Thoracic aorta (tissue), 2 donors: ENCODE measurements at regions not wholly inside any gene's neighbourhood (a gene's known extent, or its start where the extent isn't known, plus 50 kb on each side); places are given as distances from the start of the nearest gene placed in this dataset.

Experiments
- ATAC-seq: fragments of 150-250 bp; one replicate; pipeline ENCODE4 v1.8.0; 2017; ENCODE audit warnings: low read depth; ENCODE audit not compliant: insufficient number of reproducible peaks, low FRiP score
- DNase-seq: peaks from one replicate; pipeline ENCODE4 v3.0.0-alpha.2; 2020; ENCODE audit warnings: low spot score
- H3K27ac ChIP-seq, 2 donors: fragments of 200-600 bp; sonication (generic); 1 replicate in 1 of 2; 2 replicates in 1 of 2; pipeline ENCODE4 v1.5.1; 2016; ENCODE audit warnings: mild to moderate bottlenecking in 2 of 2, moderate library complexity in 2 of 2
- H3K27me3 ChIP-seq: fragments of 200-600 bp; sonication (generic); replicated peaks from 2 replicates; pipeline ENCODE4 v1.6.0; 2016; ENCODE audit warnings: mild to moderate bottlenecking; ENCODE audit not compliant: insufficient read depth
- H3K36me3 ChIP-seq: fragments of 200-600 bp; sonication (generic); one replicate; pipeline ENCODE4 v1.5.1; 2016
- H3K4me1 ChIP-seq, 2 donors: fragments of 200-600 bp; sonication (generic); 1 replicate in 1 of 2; 2 replicates in 1 of 2; pipeline versions ENCODE4 v1.5.1 to v1.6.0; 2016; ENCODE audit warnings: low read depth in 2 of 2, mild to moderate bottlenecking in 1 of 2; ENCODE audit not compliant: control insufficient read depth in 1 of 2
- H3K4me3 ChIP-seq: fragments of 200-600 bp; sonication (generic); 2 replicates; pipeline ENCODE4 v1.5.1; 2016; ENCODE audit warnings: mild to moderate bottlenecking
- H3K9me3 ChIP-seq: fragments of 200-600 bp; sonication (generic); 2 replicates; pipeline ENCODE4 v1.5.1; 2016
- CTCF ChIP-seq: fragments of 200-600 bp; sonication (generic); IDR thresholded peaks from one replicate; pipeline ENCODE4 v1.5.1; 2019; ENCODE audit warnings: antibody characterized with exemption

GRCh38 chr2:81703831-81704230 lies 1399.3 kb upstream of the LRRTM1 start:
- no peak for TF ChIP-seq CTCF
- H3K9me3 ChIP-seq, result no peaks in the 10 kb centered on the region
- H3K36me3 ChIP-seq, result no peaks in the 10 kb centered on the region
- DNase-seq (no peak), ATAC-seq (no peak)
- H3K4me1 ChIP-seq, result no peaks in the 10 kb centered on the region
- H3K27ac ChIP-seq, result no peak overlapping the region
- no peaks in the 10 kb centered on the region for H3K27me3 ChIP-seq
- no peak overlapping the region for H3K4me3 ChIP-seq

GRCh38 chr2:81692566-81692965 lies 1388.0 kb upstream of the LRRTM1 start:
- H3K36me3 ChIP-seq, result no peaks in the 10 kb centered on the region
- DNase-seq, result no peak
- H3K27me3 ChIP-seq, result no peaks in the 10 kb centered on the region

GRCh38 chr2:81675641-81676040 lies 1371.1 kb upstream of the LRRTM1 start:
- ATAC-seq (no peak), DNase-seq (no peak)
- Histone ChIP-seq H3K27ac (no peak overlapping the region), H3K4me1 (no peaks in the 10 kb centered on the region), H3K27me3 (no peaks in the 10 kb centered on the region), H3K9me3 (no peaks in the 10 kb centered on the region), H3K4me3 (no peak overlapping the region), H3K36me3 (no peaks in the 10 kb centered on the region)
- TF ChIP-seq CTCF, result no peak

More at GRCh38 chr2:81692566-81692965, 1388.0 kb upstream of the LRRTM1 start:
- no peak overlapping the region for H3K4me3 ChIP-seq
- no peaks in the 10 kb centered on the region for H3K4me1 ChIP-seq
- no peak for TF ChIP-seq CTCF
- H3K9me3 ChIP-seq, result no peaks in the 10 kb centered on the region
- no peak for ATAC-seq
- H3K27ac ChIP-seq, result no peak overlapping the region

- Histone ChIP-seq H3K27ac (no peak overlapping the region), H3K27me3 (no peaks in the 10 kb centered on the region), H3K36me3 (no peaks in the 10 kb centered on the region), H3K4me3 (no peak overlapping the region), H3K4me1 (no peaks in the 10 kb centered on the region), H3K9me3 (no peaks in the 10 kb centered on the region)
- DNase-seq (no peak), ATAC-seq (no peak)
- no peak for TF ChIP-seq CTCF
These were observed 1368.4 kb upstream of the LRRTM1 start for GRCh38 chr2:81672923-81673322.

GRCh38 chr2:81672516-81672915 lies 1368.0 kb upstream of the LRRTM1 start:
- Histone ChIP-seq H3K36me3 (no peaks in the 10 kb centered on the region), H3K27me3 (no peaks in the 10 kb centered on the region), H3K9me3 (no peaks in the 10 kb centered on the region), H3K4me3 (no peak overlapping the region), H3K27ac (no peak overlapping the region), H3K4me1 (no peaks in the 10 kb centered on the region)
- no peak for TF ChIP-seq CTCF
- no peak for DNase-seq
- ATAC-seq, result no peak
